Glutamatergic neuron (in vitro differentiated cells): ENCODE measurements at regions not wholly inside any gene's neighbourhood (a gene's known extent, or its start where the extent isn't known, plus 50 kb on each side); places are given as distances from the start of the nearest gene placed in this dataset.

Experiments
- DNase-seq: peaks from one replicate; pipeline ENCODE4 v3.0.0; 2022
- H3K27ac Mint-ChIP-seq: one replicate; pipeline ENCODE4 v1.8.0; 2020; ENCODE audit warnings: mild to moderate bottlenecking, mixed read lengths, inconsistent platforms; ENCODE audit not compliant: unreplicated experiment
- H3K27me3 Mint-ChIP-seq: one replicate; pipeline ENCODE4 v1.8.0; 2020; ENCODE audit warnings: mild to moderate bottlenecking, moderate library complexity, mixed read lengths, inconsistent platforms; ENCODE audit not compliant: unreplicated experiment
- H3K36me3 Mint-ChIP-seq: one replicate; pipeline ENCODE4 v1.8.0; 2020; ENCODE audit warnings: mild to moderate bottlenecking, mixed read lengths, inconsistent platforms; ENCODE audit not compliant: unreplicated experiment
- H3K4me1 Mint-ChIP-seq: one replicate; pipeline ENCODE4 v1.8.0; 2020; ENCODE audit warnings: mild to moderate bottlenecking, low read depth, mixed read lengths, inconsistent platforms; ENCODE audit not compliant: unreplicated experiment
- H3K4me3 Mint-ChIP-seq: one replicate; pipeline ENCODE4 v1.8.0; 2020; ENCODE audit warnings: mild to moderate bottlenecking, mixed read lengths, inconsistent platforms; ENCODE audit not compliant: unreplicated experiment
- H3K9me3 Mint-ChIP-seq: one replicate; pipeline ENCODE4 v1.8.0; 2020; ENCODE audit warnings: mild to moderate bottlenecking, moderate library complexity, mixed read lengths, inconsistent platforms; ENCODE audit not compliant: unreplicated experiment
- CTCF ChIP-seq: fragments of 200-600 bp; sonication (generic); IDR thresholded peaks from one replicate; pipeline ENCODE4 v1.5.0; 2021; ENCODE audit not compliant: partially characterized antibody, unreplicated experiment

- H3K27ac Mint-ChIP-seq = no peak overlapping the region
- no peak overlapping the region for H3K4me3 Mint-ChIP-seq
- TF ChIP-seq CTCF = no peak
- H3K36me3 Mint-ChIP-seq = no peaks in the 10 kb centered on the region
- H3K9me3 Mint-ChIP-seq = no peaks in the 10 kb centered on the region
- peaks cover 1% of the 10 kb centered on the region for H3K4me1 Mint-ChIP-seq
- H3K27me3 Mint-ChIP-seq = no peaks in the 10 kb centered on the region
- DNase-seq = no peak
These were observed 136.0 kb downstream of the CD47 start for GRCh38 chr3:107954845-107955244.

GRCh38 chr3:107953722-107954121, 137.1 kb downstream of the CD47 start:
- Mint-ChIP-seq H3K4me3 (no peak overlapping the region), H3K4me1 (peaks cover 1% of the 10 kb centered on the region), H3K9me3 (no peaks in the 10 kb centered on the region), H3K27me3 (no peaks in the 10 kb centered on the region), H3K27ac (no peak overlapping the region), H3K36me3 (no peaks in the 10 kb centered on the region)
- TF ChIP-seq CTCF = no peak
- no peak for DNase-seq

GRCh38 chr3:107951126-107951525, 139.7 kb downstream of the CD47 start:
- no peaks in the 10 kb centered on the region for H3K36me3 Mint-ChIP-seq
- peaks cover 1% of the 10 kb centered on the region for H3K4me1 Mint-ChIP-seq
- H3K9me3 Mint-ChIP-seq = peaks cover 2% of the 10 kb centered on the region
- DNase-seq = no peak
- TF ChIP-seq CTCF = no peak
- H3K27ac Mint-ChIP-seq = no peak overlapping the region
- H3K4me3 Mint-ChIP-seq = no peak overlapping the region
- H3K27me3 Mint-ChIP-seq = no peaks in the 10 kb centered on the region

GRCh38 chr3:107950417-107950816, 140.4 kb downstream of the CD47 start:
- Mint-ChIP-seq H3K36me3 (no peaks in the 10 kb centered on the region), H3K4me3 (no peak overlapping the region), H3K27ac (no peak overlapping the region), H3K4me1 (peaks cover 4% of the 10 kb centered on the region), H3K9me3 (peaks cover 2% of the 10 kb centered on the region), H3K27me3 (no peaks in the 10 kb centered on the region)
- TF ChIP-seq CTCF = no peak
- no peak for DNase-seq

GRCh38 chr3:107949394-107949970, 141.3 kb downstream of the CD47 start:
- Mint-ChIP-seq H3K4me3 (no peak overlapping the region), H3K4me1 (peaks cover 3% of the 10 kb centered on the region), H3K9me3 (peaks cover 2% of the 10 kb centered on the region), H3K36me3 (no peaks in the 10 kb centered on the region), H3K27me3 (no peaks in the 10 kb centered on the region), H3K27ac (no peak overlapping the region)
- TF ChIP-seq CTCF = no peak
- DNase-seq = no peak
